ENCODE measurements at regions not wholly inside any gene's neighbourhood (a gene's known extent, or its start where the extent isn't known, plus 50 kb on each side); places are given as distances from the start of the nearest gene placed in this dataset.

- Histone ChIP-seq H3K27me3 (ENCODE audit: control insufficient read depth in 1 of 2, insufficient read depth in 1 of 2, low read length in 2 of 2) (no peaks in the 10 kb centered on the region), H2BK120ac (ENCODE audit: low read depth, low read length) (no peak overlapping the region), H2BK5ac (ENCODE audit: low read depth, low read length, poor library complexity, severe bottlenecking) (no peak overlapping the region), H3K4me3 (ENCODE audit: insufficient read depth in 1 of 2, low read depth in 1 of 2, low read length in 2 of 2) (no peak overlapping the region), H4K91ac (ENCODE audit: low read length) (no peak overlapping the region), H3K4me1 (ENCODE audit: control insufficient read depth, insufficient read depth, low read depth, low read length) (no peaks in the 10 kb centered on the region), H2BK12ac (ENCODE audit: low read length in 2 of 2) (no peak overlapping the region), H2AK5ac (ENCODE audit: low read length, severe bottlenecking) (no peak overlapping the region), H3K4me2 (ENCODE audit: low read length, poor library complexity, severe bottlenecking) (no peak overlapping the region), H3K9me3 (ENCODE audit: control insufficient read depth, low read length) (no peaks in the 10 kb centered on the region), H3K79me1 (replicated peaks; ENCODE audit: low read length, poor library complexity, severe bottlenecking) (no peaks in the 10 kb centered on the region), H3K9ac (ENCODE audit: low read length) (no peak overlapping the region), H2BK15ac (ENCODE audit: low read depth, poor library complexity, severe bottlenecking) (no peak overlapping the region), H3K14ac (ENCODE audit: low read length in 2 of 2) (no peak overlapping the region), H3K27ac (ENCODE audit: low read length, poor library complexity, severe bottlenecking) (no peak overlapping the region), H4K8ac (ENCODE audit: low read length) (no peak overlapping the region), H2AFZ (ENCODE audit: low read depth, low read length) (no peak overlapping the region), H3K36me3 (ENCODE audit: control insufficient read depth in 1 of 2, insufficient read depth in 2 of 2, low read depth in 1 of 2, low read length in 2 of 2) (no peaks in the 10 kb centered on the region), H3K23ac (ENCODE audit: low read length in 2 of 2) (no peak overlapping the region), H3K18ac (ENCODE audit: low read depth in 1 of 2, low read length in 2 of 2) (no peak overlapping the region), H3K4ac (ENCODE audit: low read depth in 1 of 2, low read length in 2 of 2) (no peak overlapping the region)
- 69% methylated on average over 1 of the region's 1 CpG for WGBS
- DNase-seq: no peak
These were observed 434.5 kb upstream of the GYPC start for GRCh38 chr2:126221506-126221905.

DNA sequence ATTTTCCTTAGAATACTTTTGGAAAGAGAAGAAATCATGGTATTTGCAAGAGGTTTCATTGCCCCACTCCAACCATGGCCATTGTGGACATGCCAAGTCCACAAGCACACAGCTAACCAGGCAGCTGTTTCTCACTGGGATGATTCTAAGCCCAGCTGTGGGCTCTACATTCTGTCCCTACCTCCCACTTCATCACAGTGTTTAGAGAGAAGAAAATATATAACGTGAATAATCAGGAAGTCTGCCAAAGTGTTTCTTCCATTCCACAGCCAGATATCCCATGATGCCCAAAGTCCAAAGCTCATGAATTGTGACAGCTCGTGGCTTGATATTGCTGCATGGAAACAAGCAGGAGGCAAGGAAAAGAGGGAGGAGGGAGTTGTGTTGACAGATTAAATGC, 433.7 kb upstream of the GYPC start:
- Histone ChIP-seq H3K27me3 (ENCODE audit: control insufficient read depth in 1 of 2, insufficient read depth in 1 of 2, low read length in 2 of 2) (no peaks in the 10 kb centered on the region), H3K4me2 (ENCODE audit: low read length, poor library complexity, severe bottlenecking) (no peak overlapping the region), H3K4me1 (ENCODE audit: control insufficient read depth, insufficient read depth, low read depth, low read length) (no peaks in the 10 kb centered on the region), H3K23ac (ENCODE audit: low read length in 2 of 2) (no peak overlapping the region), H3K9ac (ENCODE audit: low read length) (no peak overlapping the region), H2BK120ac (ENCODE audit: low read depth, low read length) (no peak overlapping the region), H3K4ac (ENCODE audit: low read depth in 1 of 2, low read length in 2 of 2) (no peak overlapping the region), H4K8ac (ENCODE audit: low read length) (no peak overlapping the region), H2BK5ac (ENCODE audit: low read depth, low read length, poor library complexity, severe bottlenecking) (no peak overlapping the region), H2BK12ac (ENCODE audit: low read length in 2 of 2) (no peak overlapping the region), H3K18ac (ENCODE audit: low read depth in 1 of 2, low read length in 2 of 2) (no peak overlapping the region), H3K14ac (ENCODE audit: low read length in 2 of 2) (no peak overlapping the region), H3K79me1 (replicated peaks; ENCODE audit: low read length, poor library complexity, severe bottlenecking) (no peaks in the 10 kb centered on the region), H4K91ac (ENCODE audit: low read length) (no peak overlapping the region), H2AFZ (ENCODE audit: low read depth, low read length) (no peak overlapping the region), H3K27ac (ENCODE audit: low read length, poor library complexity, severe bottlenecking) (no peak overlapping the region), H2BK15ac (ENCODE audit: low read depth, poor library complexity, severe bottlenecking) (no peak overlapping the region), H3K9me3 (ENCODE audit: control insufficient read depth, low read length) (no peaks in the 10 kb centered on the region), H3K4me3 (ENCODE audit: insufficient read depth in 1 of 2, low read depth in 1 of 2, low read length in 2 of 2) (no peak overlapping the region), H3K36me3 (ENCODE audit: control insufficient read depth in 1 of 2, insufficient read depth in 2 of 2, low read depth in 1 of 2, low read length in 2 of 2) (no peaks in the 10 kb centered on the region), H2AK5ac (ENCODE audit: low read length, severe bottlenecking) (no peak overlapping the region)
- no CpG with 5 or more reads among the region's 2 CpGs for WGBS
- DNase-seq: no peak

- Histone ChIP-seq H3K9me3 (ENCODE audit: control insufficient read depth, low read length) (peaks cover 7% of the 10 kb centered on the region), H3K4me1 (ENCODE audit: control insufficient read depth, insufficient read depth, low read depth, low read length) (no peaks in the 10 kb centered on the region), H2AFZ (ENCODE audit: low read depth, low read length) (no peak overlapping the region), H3K18ac (ENCODE audit: low read depth in 1 of 2, low read length in 2 of 2) (no peak overlapping the region), H3K4me3 (ENCODE audit: insufficient read depth in 1 of 2, low read depth in 1 of 2, low read length in 2 of 2) (no peak overlapping the region), H3K14ac (ENCODE audit: low read length in 2 of 2) (no peak overlapping the region), H3K27me3 (ENCODE audit: control insufficient read depth in 1 of 2, insufficient read depth in 1 of 2, low read length in 2 of 2) (no peaks in the 10 kb centered on the region), H2BK12ac (ENCODE audit: low read length in 2 of 2) (no peak overlapping the region), H4K8ac (ENCODE audit: low read length) (no peak overlapping the region), H3K36me3 (ENCODE audit: control insufficient read depth in 1 of 2, insufficient read depth in 2 of 2, low read depth in 1 of 2, low read length in 2 of 2) (no peaks in the 10 kb centered on the region), H2AK5ac (ENCODE audit: low read length, severe bottlenecking) (no peak overlapping the region), H3K27ac (ENCODE audit: low read length, poor library complexity, severe bottlenecking) (no peak overlapping the region), H2BK5ac (ENCODE audit: low read depth, low read length, poor library complexity, severe bottlenecking) (no peak overlapping the region), H3K9ac (ENCODE audit: low read length) (no peak overlapping the region), H2BK120ac (ENCODE audit: low read depth, low read length) (no peak overlapping the region), H3K4ac (ENCODE audit: low read depth in 1 of 2, low read length in 2 of 2) (no peak overlapping the region), H3K4me2 (ENCODE audit: low read length, poor library complexity, severe bottlenecking) (no peak overlapping the region), H4K91ac (ENCODE audit: low read length) (no peak overlapping the region), H3K79me1 (replicated peaks; ENCODE audit: low read length, poor library complexity, severe bottlenecking) (no peaks in the 10 kb centered on the region), H2BK15ac (ENCODE audit: low read depth, poor library complexity, severe bottlenecking) (no peak overlapping the region), H3K23ac (ENCODE audit: low read length in 2 of 2) (no peak overlapping the region)
- DNase-seq: no peak
- 100% methylated on average over 1 of the region's 1 CpG for WGBS
These were observed 431.2 kb upstream of the GYPC start for GRCh38 chr2:126224776-126225175.

DNA sequence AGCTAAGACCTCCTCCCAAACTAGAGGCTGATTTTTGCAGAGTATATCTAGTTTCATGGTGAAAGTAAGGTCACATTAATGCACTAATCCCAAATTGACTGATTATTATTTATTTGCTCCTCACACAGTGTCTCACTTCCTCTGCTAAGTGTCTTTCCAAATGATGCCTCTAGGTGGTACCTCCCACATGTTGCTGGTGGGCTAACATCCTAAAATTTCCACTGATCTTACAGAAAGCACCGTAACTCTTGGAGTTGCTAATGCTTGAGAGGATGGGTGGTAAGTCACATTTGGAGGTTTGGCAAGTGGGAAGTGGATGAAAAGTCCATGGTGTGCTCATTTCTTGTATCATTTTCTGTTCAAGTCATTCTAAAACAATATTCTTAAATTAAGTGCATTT, 428.7 kb upstream of the GYPC start:
- Histone ChIP-seq H3K9ac (ENCODE audit: low read length) (no peak overlapping the region), H2AFZ (ENCODE audit: low read depth, low read length) (no peak overlapping the region), H2BK5ac (ENCODE audit: low read depth, low read length, poor library complexity, severe bottlenecking) (no peak overlapping the region), H3K9me3 (ENCODE audit: control insufficient read depth, low read length) (peaks cover 7% of the 10 kb centered on the region), H4K91ac (ENCODE audit: low read length) (no peak overlapping the region), H3K4me1 (ENCODE audit: control insufficient read depth, insufficient read depth, low read depth, low read length) (no peaks in the 10 kb centered on the region), H2BK15ac (ENCODE audit: low read depth, poor library complexity, severe bottlenecking) (no peak overlapping the region), H3K27me3 (ENCODE audit: control insufficient read depth in 1 of 2, insufficient read depth in 1 of 2, low read length in 2 of 2) (no peaks in the 10 kb centered on the region), H3K4me3 (ENCODE audit: insufficient read depth in 1 of 2, low read depth in 1 of 2, low read length in 2 of 2) (no peak overlapping the region), H3K27ac (ENCODE audit: low read length, poor library complexity, severe bottlenecking) (no peak overlapping the region), H3K4ac (ENCODE audit: low read depth in 1 of 2, low read length in 2 of 2) (no peak overlapping the region), H3K18ac (ENCODE audit: low read depth in 1 of 2, low read length in 2 of 2) (no peak overlapping the region), H3K79me1 (replicated peaks; ENCODE audit: low read length, poor library complexity, severe bottlenecking) (no peaks in the 10 kb centered on the region), H2BK12ac (ENCODE audit: low read length in 2 of 2) (no peak overlapping the region), H4K8ac (ENCODE audit: low read length) (no peak overlapping the region), H3K14ac (ENCODE audit: low read length in 2 of 2) (no peak overlapping the region), H2AK5ac (ENCODE audit: low read length, severe bottlenecking) (no peak overlapping the region), H2BK120ac (ENCODE audit: low read depth, low read length) (no peak overlapping the region), H3K23ac (ENCODE audit: low read length in 2 of 2) (no peak overlapping the region), H3K36me3 (ENCODE audit: control insufficient read depth in 1 of 2, insufficient read depth in 2 of 2, low read depth in 1 of 2, low read length in 2 of 2) (no peaks in the 10 kb centered on the region), H3K4me2 (ENCODE audit: low read length, poor library complexity, severe bottlenecking) (no peak overlapping the region)
- DNase-seq: no peak
- no CpG with 5 or more reads among the region's 1 CpG for WGBS
